GM06990 (cell line): ENCODE measurements at regions not wholly inside any gene's neighbourhood (a gene's known extent, or its start where the extent isn't known, plus 50 kb on each side); places are given as distances from the start of the nearest gene placed in this dataset.

Source experiments
- DNase-seq: peaks from one replicate; pipeline ENCODE4 v3.0.0-alpha.2; 2011; ENCODE audit not compliant: insufficient read length; ENCODE audit errors: extremely low read depth
- H3K27me3 ChIP-seq: replicated peaks from 2 replicates; pipeline ENCODE4 v1.6.0; 2011; ENCODE audit warnings: low read length; ENCODE audit not compliant: control insufficient read depth, insufficient read depth
- H3K36me3 ChIP-seq: 2 replicates; pipeline ENCODE4 v1.5.1; 2011; ENCODE audit warnings: low read length; ENCODE audit not compliant: control insufficient read depth, insufficient read depth
- H3K4me3 ChIP-seq: replicated peaks from 2 replicates; pipeline ENCODE4 v1.5.1; 2011; ENCODE audit warnings: low read depth, mild to moderate bottlenecking, control low read depth, low read length
- CTCF ChIP-seq: IDR thresholded peaks from 2 replicates; pipeline ENCODE4 v1.5.1; 2011; ENCODE audit warnings: low read length, control low read depth, mild to moderate bottlenecking, inconsistent platforms; ENCODE audit not compliant: insufficient read depth, poor library complexity, severe bottlenecking

DNA sequence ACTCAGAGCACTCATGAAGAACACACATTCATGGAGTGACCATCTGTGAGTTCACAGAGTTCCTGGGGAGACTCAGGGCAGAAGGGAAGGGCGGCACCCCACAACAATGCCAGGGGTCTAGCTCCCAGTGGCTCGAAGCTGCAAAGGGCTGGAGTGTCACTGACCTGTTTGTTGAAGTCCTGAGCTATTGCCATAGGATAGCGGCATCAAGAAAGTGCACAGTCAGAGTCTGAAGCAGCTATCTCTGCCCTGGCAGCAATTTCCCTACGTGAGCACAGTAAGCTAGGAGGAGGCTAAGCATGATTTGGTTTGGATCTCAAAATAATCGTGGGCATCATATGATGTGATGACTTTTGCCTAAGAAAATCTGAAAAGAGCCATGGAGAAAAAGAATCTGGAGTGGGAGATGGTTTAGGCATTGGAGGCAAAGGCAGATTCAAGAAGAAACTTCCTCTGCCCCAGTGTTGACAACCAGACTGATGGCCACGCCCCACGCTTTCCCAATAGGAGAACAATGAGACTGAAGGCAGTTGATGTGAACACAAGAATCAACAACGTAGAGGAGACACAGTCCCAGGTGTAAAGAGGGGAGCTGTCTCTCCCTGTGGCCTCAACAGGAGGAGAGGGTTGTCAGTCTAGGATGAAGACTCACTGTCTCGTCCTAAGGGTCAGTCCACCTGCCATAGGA is 100.0 kb upstream of the SLC25A33 start:
- DNase-seq = no peak
- Histone ChIP-seq H3K4me3 (no peak overlapping the region), H3K36me3 (no peaks in the 10 kb centered on the region), H3K27me3 (peaks cover 3% of the 10 kb centered on the region)
- TF ChIP-seq CTCF = no peak

- no peak for TF ChIP-seq CTCF
Observed at GRCh38 chr1:9440261-9440660, 99.0 kb upstream of the SLC25A33 start.

DNA sequence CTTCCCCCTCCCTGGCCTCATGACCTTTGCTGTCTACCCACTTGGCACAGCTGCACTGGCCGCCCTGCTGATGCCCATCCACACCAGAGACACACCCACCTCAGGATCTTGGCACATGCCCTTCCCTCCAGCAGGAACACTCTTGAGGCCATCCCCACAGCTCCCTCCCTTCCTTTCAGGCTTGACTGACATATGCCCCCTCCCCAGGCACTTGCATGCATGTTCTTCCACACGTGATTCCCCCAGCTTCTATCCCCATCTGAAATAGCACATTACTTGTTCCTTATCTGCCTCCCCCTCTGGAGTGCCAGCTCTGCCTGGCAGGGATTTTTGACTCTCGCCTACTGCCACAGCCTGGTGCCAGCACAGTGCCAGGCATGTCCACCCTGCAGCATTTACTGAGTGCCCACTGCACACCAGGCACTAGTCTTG is 98.5 kb upstream of the SLC25A33 start:
- Histone ChIP-seq H3K36me3 (no peaks in the 10 kb centered on the region), H3K27me3 (peaks cover 3% of the 10 kb centered on the region), H3K4me3 (no peak overlapping the region)
- no peak for DNase-seq
- TF ChIP-seq CTCF = no peak

More at GRCh38 chr1:9440261-9440660, 99.0 kb upstream of the SLC25A33 start:
- no peak overlapping the region for H3K4me3 ChIP-seq
- H3K36me3 ChIP-seq = no peaks in the 10 kb centered on the region
- H3K27me3 ChIP-seq = peaks cover 3% of the 10 kb centered on the region
- DNase-seq = no peak

DNA sequence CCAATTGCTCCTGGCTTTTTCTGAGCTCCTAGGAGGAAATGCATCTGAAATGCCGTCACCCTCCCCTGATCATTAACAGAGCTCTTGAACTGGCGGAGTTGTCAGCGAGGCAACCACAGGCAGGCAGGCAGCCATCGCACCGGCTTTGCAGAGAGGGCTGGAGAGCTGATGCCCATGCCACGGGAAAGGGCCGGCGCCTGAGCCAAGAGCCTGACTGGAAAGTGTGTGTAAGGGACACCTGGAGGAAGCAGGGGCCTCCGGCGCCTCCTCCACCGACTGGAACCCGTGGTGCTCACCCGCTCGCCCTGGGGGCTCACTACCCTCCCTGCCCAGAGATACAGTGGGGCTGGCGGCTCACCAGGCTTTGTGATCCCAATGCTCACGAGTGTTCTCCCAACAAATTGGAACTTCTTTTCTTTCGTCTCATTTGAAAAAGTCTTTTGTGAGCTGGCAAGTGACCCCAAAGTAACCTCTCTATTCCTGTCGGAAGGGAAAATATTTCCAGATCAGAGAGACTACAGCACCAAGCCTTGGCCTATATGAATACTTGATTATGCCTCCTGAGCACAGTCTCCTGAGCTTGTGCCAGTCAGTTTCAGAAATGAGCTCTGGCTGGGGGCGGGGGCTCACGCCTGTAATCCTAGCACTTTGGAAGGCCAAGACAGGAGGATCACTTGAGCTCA is 97.7 kb upstream of the SLC25A33 start:
- Histone ChIP-seq H3K4me3 (no peak overlapping the region), H3K36me3 (no peaks in the 10 kb centered on the region), H3K27me3 (peaks cover 3% of the 10 kb centered on the region)
- no peak for TF ChIP-seq CTCF
- DNase-seq = no peak

- Histone ChIP-seq H3K27me3 (peaks cover 3% of the 10 kb centered on the region), H3K36me3 (no peaks in the 10 kb centered on the region), H3K4me3 (no peak overlapping the region)
- TF ChIP-seq CTCF = no peak
- no peak for DNase-seq
Observed at GRCh38 chr1:9442278-9442846, 96.9 kb upstream of the SLC25A33 start.
